Fibroblast of villous mesenchyme (primary cell): ENCODE measurements at regions not wholly inside any gene's neighbourhood (a gene's known extent, or its start where the extent isn't known, plus 50 kb on each side); places are given as distances from the start of the nearest gene placed in this dataset.

Source experiments
- DNase-seq: peaks from one replicate; pipeline ENCODE4 v3.0.0-alpha.2; 2010; ENCODE audit warnings: low read depth
- H3K4me3 ChIP-seq: 2 replicates; pipeline ENCODE4 v1.5.1; 2011; ENCODE audit warnings: low read depth, mild to moderate bottlenecking, low read length
- CTCF ChIP-seq: IDR thresholded peaks from 2 replicates; pipeline ENCODE4 v1.5.1; 2012; ENCODE audit warnings: low read depth, mild to moderate bottlenecking, low read length; ENCODE audit not compliant: insufficient read depth

GRCh38 chr6:132096245-132096644 lies 145.1 kb upstream of the CCN2 start:
- no peak for DNase-seq
- no peak for TF ChIP-seq CTCF

GRCh38 chr6:132089173-132089572 lies 138.0 kb upstream of the CCN2 start:
- H3K4me3 ChIP-seq: no peak overlapping the region
- DNase-seq: peak; percentile 12
- TF ChIP-seq CTCF: no peak

More at GRCh38 chr6:132096245-132096644, 145.1 kb upstream of the CCN2 start:
- no peak overlapping the region for H3K4me3 ChIP-seq

DNA sequence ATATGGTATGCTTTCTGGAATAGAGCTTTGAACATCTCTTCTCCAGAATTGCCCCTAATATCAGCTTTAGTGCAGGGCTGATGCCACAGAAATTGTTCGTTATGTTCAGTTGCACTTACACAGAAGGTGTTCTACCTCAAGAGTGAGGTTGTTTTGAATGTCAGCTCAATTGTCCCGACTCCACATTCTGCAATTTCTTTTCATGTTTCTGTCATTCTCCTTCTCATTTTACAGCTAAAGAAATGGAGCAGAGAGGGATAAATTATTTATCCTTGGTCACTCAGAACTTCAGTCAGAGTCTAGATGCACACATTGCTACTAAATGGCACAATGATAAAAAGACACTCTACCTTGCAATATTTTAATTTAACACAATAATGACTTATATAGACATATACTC lies 137.0 kb upstream of the CCN2 start:
- DNase-seq: no peak
- no peak overlapping the region for H3K4me3 ChIP-seq
- no peak for TF ChIP-seq CTCF

- no peak for DNase-seq
- no peak for TF ChIP-seq CTCF
- H3K4me3 ChIP-seq: no peak overlapping the region
Measured at GRCh38 chr6:132087391-132087790, 136.2 kb upstream of the CCN2 start.

GRCh38 chr6:132085731-132086130 lies 134.6 kb upstream of the CCN2 start:
- H3K4me3 ChIP-seq: no peak overlapping the region
- no peak for DNase-seq
- TF ChIP-seq CTCF: no peak

DNA sequence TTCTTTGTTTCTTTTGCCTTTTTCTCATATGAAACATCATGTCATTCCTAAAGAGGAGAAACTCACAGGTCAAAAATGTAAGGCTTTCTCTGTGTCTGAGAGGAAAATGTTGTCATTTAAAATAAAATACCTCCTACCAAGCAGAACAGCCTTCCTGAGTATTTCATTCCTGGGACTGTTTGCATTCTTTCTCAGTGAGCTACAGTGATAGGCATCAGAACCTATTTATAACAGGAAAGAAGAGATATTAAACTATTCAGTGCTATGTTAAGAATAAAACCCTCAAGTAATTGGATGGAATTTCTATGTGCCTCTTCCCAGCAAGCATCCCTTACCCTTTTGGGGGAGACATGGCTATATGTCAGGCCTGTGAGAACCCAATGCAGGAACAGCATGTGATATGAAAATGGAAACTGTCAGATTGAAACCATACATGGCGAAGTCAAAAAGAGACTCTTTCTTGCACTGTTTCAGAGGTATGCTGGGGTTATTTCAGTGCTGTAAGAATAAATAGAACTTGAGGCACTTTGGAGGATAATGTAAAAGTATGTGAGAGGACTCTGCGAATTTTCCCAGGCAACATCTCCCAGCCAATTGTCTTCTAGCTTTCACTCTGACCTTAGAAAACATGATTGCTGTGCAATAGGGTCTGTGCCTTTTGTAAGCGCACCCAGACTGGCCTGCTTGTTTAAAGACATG lies 133.8 kb upstream of the CCN2 start:
- TF ChIP-seq CTCF: no peak
- peak; percentile 91 for DNase-seq
- H3K4me3 ChIP-seq: peak overlapping the region; percentile 24

- H3K4me3 ChIP-seq: no peak overlapping the region
- no peak for TF ChIP-seq CTCF
- DNase-seq: no peak
Measured at GRCh38 chr6:132082421-132082820, 131.2 kb upstream of the CCN2 start.
